Mammary epithelial cell (primary cell): ENCODE measurements at regions not wholly inside any gene's neighbourhood (a gene's known extent, or its start where the extent isn't known, plus 50 kb on each side); places are given as distances from the start of the nearest gene placed in this dataset.

Source experiments
- EZH2 ChIP-seq: IDR thresholded peaks from 2 replicates; pipeline ENCODE4 v1.6.1; 2012; ENCODE audit warnings: low read length, inconsistent platforms, borderline replicate concordance
- TF ChIP-seq, protein P1 (sequence below), 2 donors: IDR thresholded peaks in 1 of 2; conservative IDR thresholded peaks in 1 of 2; 2 replicates each; pipeline ENCODE4 v1.5.1; 2011 to 2012; ENCODE audit warnings: inconsistent platforms in 2 of 2, low read length in 2 of 2, mild to moderate bottlenecking in 2 of 2, control low read depth in 1 of 2, low read depth in 1 of 2; ENCODE audit not compliant: insufficient read depth in 1 of 2; ENCODE audit errors: extremely low read depth in 1 of 2

DNA sequence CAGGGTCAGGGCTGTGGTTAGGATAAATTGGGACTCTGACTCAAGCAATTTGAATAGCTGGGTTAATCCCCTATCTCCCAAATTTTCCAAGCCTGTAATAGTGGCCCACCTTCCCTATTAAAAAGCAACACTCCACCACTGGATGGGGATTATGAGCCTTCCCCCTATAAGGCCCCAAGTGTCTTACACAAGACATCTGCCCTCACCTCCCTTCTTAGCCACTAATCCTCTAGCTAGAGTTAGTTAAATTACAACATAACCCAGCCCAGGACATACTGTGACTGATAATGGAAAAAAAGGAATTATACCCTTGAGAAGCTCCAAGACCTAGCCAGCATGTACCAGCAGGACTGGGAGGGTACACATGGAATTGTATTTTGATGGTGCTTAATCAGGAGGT lies 190.4 kb downstream of the NRP2 start:
- TF ChIP-seq, protein P1, sequence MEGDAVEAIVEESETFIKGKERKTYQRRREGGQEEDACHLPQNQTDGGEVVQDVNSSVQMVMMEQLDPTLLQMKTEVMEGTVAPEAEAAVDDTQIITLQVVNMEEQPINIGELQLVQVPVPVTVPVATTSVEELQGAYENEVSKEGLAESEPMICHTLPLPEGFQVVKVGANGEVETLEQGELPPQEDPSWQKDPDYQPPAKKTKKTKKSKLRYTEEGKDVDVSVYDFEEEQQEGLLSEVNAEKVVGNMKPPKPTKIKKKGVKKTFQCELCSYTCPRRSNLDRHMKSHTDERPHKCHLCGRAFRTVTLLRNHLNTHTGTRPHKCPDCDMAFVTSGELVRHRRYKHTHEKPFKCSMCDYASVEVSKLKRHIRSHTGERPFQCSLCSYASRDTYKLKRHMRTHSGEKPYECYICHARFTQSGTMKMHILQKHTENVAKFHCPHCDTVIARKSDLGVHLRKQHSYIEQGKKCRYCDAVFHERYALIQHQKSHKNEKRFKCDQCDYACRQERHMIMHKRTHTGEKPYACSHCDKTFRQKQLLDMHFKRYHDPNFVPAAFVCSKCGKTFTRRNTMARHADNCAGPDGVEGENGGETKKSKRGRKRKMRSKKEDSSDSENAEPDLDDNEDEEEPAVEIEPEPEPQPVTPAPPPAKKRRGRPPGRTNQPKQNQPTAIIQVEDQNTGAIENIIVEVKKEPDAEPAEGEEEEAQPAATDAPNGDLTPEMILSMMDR (conservative IDR thresholded peaks at IDR 0.05 in 1 of 2, IDR thresholded peaks at IDR 0.05 in 1 of 2; ENCODE audit: extremely low read depth in 1 of 2, insufficient read depth in 1 of 2, low read depth in 1 of 2, low read length in 2 of 2), result no peak
- no peak for TF ChIP-seq EZH2
